HepG2 (cell line): ENCODE measurements at regions not wholly inside any gene's neighbourhood (a gene's known extent, or its start where the extent isn't known, plus 50 kb on each side); places are given as distances from the start of the nearest gene placed in this dataset.

ENCODE experiments used
- ATAC-seq: fragments of 200-7000 bp; cut with Tn5 transposase; 3 replicates; pipeline ENCODE4 v1.9.1; 2020; ENCODE audit warnings: mild to moderate bottlenecking, moderate library complexity
- BruUV-seq: library from RNA; stranded (reverse); fragments of 400-500 nt; replicated peaks from 2 replicates; lab custom pipeline; 2021; lab: Mats Ljungman, UMichigan
- CTCF ChIA-PET: fragments of 300-600 bp; formaldehyde crosslinking; extraction: SDS; loops from one replicate; lab custom pipeline; 2021; ENCODE audit warnings: low total read pairs, inconsistent platforms, low intra/inter-chr PET ratio; lab: Yijun Ruan, JAX
- POLR2A ChIA-PET: fragments of 350-600 bp; sonication (Branson Sonifier 250); formaldehyde crosslinking; loops from one replicate; lab custom pipeline; 2020; ENCODE audit warnings: antibody characterized with exemption, inconsistent platforms; lab: Yijun Ruan, JAX
- DNase-seq: peaks from one replicate; pipeline ENCODE4 v3.0.0-alpha.2; 2015; ENCODE audit warnings: low spot score
- FAIRE-seq: peaks from 3 replicates; lab custom pipeline; 2011; peaks lifted over from hg19 to GRCh38; lab: Jason Lieb, UNC
- H2AFZ ChIP-seq: one replicate; pipeline ENCODE4 v1.6.1; 2011; ENCODE audit warnings: low read length, inconsistent platforms
- H3K27ac ChIP-seq: fragments of 300-600 bp; 3 replicates; pipeline ENCODE4 v1.8.0; 2011; ENCODE audit warnings: mixed run types, mild to moderate bottlenecking, mixed read lengths, low read length, inconsistent platforms; ENCODE audit not compliant: insufficient read depth; ENCODE audit errors: extremely low read length
- H3K27me3 ChIP-seq, 2 experiments: fragments of 200-600 bp in 1 of 2; 2 replicates in 1 of 2; 3 replicates in 1 of 2; pipeline versions ENCODE4 v1.6.0 to v1.8.0; 2011; ENCODE audit warnings: low read length in 2 of 2, mild to moderate bottlenecking in 2 of 2, moderate library complexity in 2 of 2, inconsistent platforms in 1 of 2; ENCODE audit not compliant: insufficient read depth in 2 of 2, control insufficient read depth in 1 of 2
- H3K36me3 ChIP-seq, 2 experiments: fragments of 200-600 bp in 1 of 2; replicated peaks in 1 of 2; 2 replicates in 1 of 2; 3 replicates in 1 of 2; pipeline versions ENCODE4 v1.5.1 to v1.8.0; 2011; ENCODE audit warnings: low read length in 2 of 2, inconsistent platforms in 1 of 2; ENCODE audit not compliant: insufficient read depth in 2 of 2, control insufficient read depth in 1 of 2
- H3K4me1 ChIP-seq: 2 replicates; pipeline ENCODE4 v1.5.1; 2012; ENCODE audit warnings: low read length, inconsistent platforms; ENCODE audit not compliant: insufficient read depth
- H3K4me2 ChIP-seq: 2 replicates; pipeline ENCODE4 v1.6.0; 2011; ENCODE audit warnings: low read depth, low read length, inconsistent platforms
- H3K4me3 ChIP-seq, 3 experiments: fragments of 200-600 bp in 1 of 3; sonication (generic), shearing (Covaris generic) in 1 of 3; replicated peaks in 1 of 3; 2 replicates each; pipeline ENCODE4 v1.5.1; 2011 to 2016; ENCODE audit warnings: low read length in 3 of 3, inconsistent platforms in 2 of 3, low read depth in 2 of 3, mild to moderate bottlenecking in 2 of 3, control low read depth in 1 of 3, mixed read lengths in 1 of 3; ENCODE audit not compliant: insufficient read depth in 1 of 3
- H3K79me2 ChIP-seq: one replicate; pipeline ENCODE4 v1.6.1; 2011; ENCODE audit warnings: low read length, inconsistent platforms; ENCODE audit not compliant: insufficient read depth
- H3K9ac ChIP-seq: 2 replicates; pipeline ENCODE4 v1.6.0; 2011; ENCODE audit warnings: mild to moderate bottlenecking, low read depth, low read length, inconsistent platforms; ENCODE audit not compliant: insufficient read depth
- H3K9me3 ChIP-seq: 2 replicates; pipeline ENCODE4 v1.5.1; 2012; ENCODE audit warnings: mild to moderate bottlenecking, low read length
- H4K20me1 ChIP-seq: 2 replicates; pipeline ENCODE4 v1.6.0; 2011; ENCODE audit warnings: inconsistent platforms, mild to moderate bottlenecking, low read length, moderate library complexity; ENCODE audit not compliant: insufficient read depth
- CBX2 ChIP-seq, 2 experiments: fragments of 200-600 bp in 1 of 2; sonication (generic); formaldehyde crosslinking in 1 of 2; IDR thresholded peaks; 2 replicates each; pipeline versions ENCODE4 v1.7.0 to v1.8.1; 2018 to 2022; ENCODE audit warnings: low read depth in 2 of 2, low read length in 1 of 2, mild to moderate bottlenecking in 1 of 2, missing genetic modification reagents in 1 of 2
- ESRRA ChIP-seq: sonication (generic); formaldehyde crosslinking; IDR thresholded peaks from 2 replicates; pipeline ENCODE4 v1.5.1; 2020; ENCODE audit warnings: mild to moderate bottlenecking, low read depth, missing genetic modification reagents
- FOSL2 ChIP-seq: sonication (generic); formaldehyde crosslinking; IDR thresholded peaks from 2 replicates; pipeline ENCODE4 v1.4.0; 2020; ENCODE audit warnings: missing genetic modification reagents
- HCFC1 ChIP-seq: fragments of 150-350 bp; IDR thresholded peaks from 2 replicates; pipeline ENCODE4 v1.6.1; 2014; ENCODE audit warnings: low read depth, low read length
- HMG20A ChIP-seq: IDR thresholded peaks from 2 replicates; pipeline ENCODE4 v1.6.1; 2016; ENCODE audit warnings: borderline replicate concordance
- STAG1 ChIP-seq: sonication (generic); formaldehyde crosslinking; IDR thresholded peaks from 2 replicates; pipeline ENCODE4 v1.4.0; 2020; ENCODE audit warnings: missing genetic modification reagents
- ZMYM4 ChIP-seq: sonication (generic); formaldehyde crosslinking; IDR thresholded peaks from 2 replicates; pipeline ENCODE4 v1.8.1; 2023; ENCODE audit warnings: mild to moderate bottlenecking, missing genetic modification reagents
- ZNF788 ChIP-seq: sonication (generic); formaldehyde crosslinking; IDR thresholded peaks from 2 replicates; pipeline ENCODE4 v1.5.0; 2020; ENCODE audit warnings: mild to moderate bottlenecking, missing genetic modification reagents, borderline replicate concordance
- WGBS: methylation state at CpG from one replicate; pipeline ENCODE4 v1.1.6; 2017; ENCODE audit warnings: low lambda C conversion rate; 5-methylcytosine and 5-hydroxymethylcytosine counted together
- in situ Hi-C: cut with HindIII; loops from 2 replicates; pipeline ENCODE4 v1.10.0; 2017; ENCODE audit warnings: low pct_unique_long_range_greater_than_20kb; ENCODE audit not compliant: extremely low pct_ligation_motif_present
- intact Hi-C: fragments of 100-400 bp; cut with micrococcal nuclease; formaldehyde crosslinking; loops from one replicate; pipeline ENCODE4 v1.10.0; 2022; ENCODE audit not compliant: unreplicated experiment
- TF ChIP-seq, protein P1 (sequence below): sonication (generic); formaldehyde crosslinking; IDR thresholded peaks from 2 replicates; pipeline ENCODE4 v1.8.0; 2022; ENCODE audit warnings: missing genetic modification reagents, mild to moderate bottlenecking, borderline replicate concordance
- TF ChIP-seq, protein P2 (sequence below): sonication (generic); formaldehyde crosslinking; conservative IDR thresholded peaks from 2 replicates; pipeline ENCODE4 v1.8.0; 2022; ENCODE audit warnings: low read depth, missing genetic modification reagents
- TF ChIP-seq, protein P3 (sequence below): sonication (generic); IDR thresholded peaks from 2 replicates; pipeline ENCODE4 v1.6.1; 2016; ENCODE audit warnings: low read depth, borderline replicate concordance
- TF ChIP-seq, protein P4 (sequence below), 2 experiments: sonication (generic) in 1 of 2; formaldehyde crosslinking in 1 of 2; IDR thresholded peaks; 2 replicates each; pipeline versions ENCODE4 v1.4.0 to v1.6.1; 2018 to 2020; ENCODE audit warnings: missing genetic modification reagents in 2 of 2, borderline replicate concordance in 1 of 2, low read depth in 1 of 2, mild to moderate bottlenecking in 1 of 2, missing biosample characterization in 1 of 2
- TF ChIP-seq, protein P5 (sequence below): sonication (generic); formaldehyde crosslinking; IDR thresholded peaks from 2 replicates; pipeline ENCODE4 v1.5.0; 2020; ENCODE audit warnings: mild to moderate bottlenecking, missing genetic modification reagents, moderate library complexity
- TF ChIP-seq, protein P6 (sequence below): sonication (generic); formaldehyde crosslinking; IDR thresholded peaks from 2 replicates; pipeline ENCODE4 v1.8.1; 2023; ENCODE audit warnings: mild to moderate bottlenecking, missing genetic modification reagents

DNA sequence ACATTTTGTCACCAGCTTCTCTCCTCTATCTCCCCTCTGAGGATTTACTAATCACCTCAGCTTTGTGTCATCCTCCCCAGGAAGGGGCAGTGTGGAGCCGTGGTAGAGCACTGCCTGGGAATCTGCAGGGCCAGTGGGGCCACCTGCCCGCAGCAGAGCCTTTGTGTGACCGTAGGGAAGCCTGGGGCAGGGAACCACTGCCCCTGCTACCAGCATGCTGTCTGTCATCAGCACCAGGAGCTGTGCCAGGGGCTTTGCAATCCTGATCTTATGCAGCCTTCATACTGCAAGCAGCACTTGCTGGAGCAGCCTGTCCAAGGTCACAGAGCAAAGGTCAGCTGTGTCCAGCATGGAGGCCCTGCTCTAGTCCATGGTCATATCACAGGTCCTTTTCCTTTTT lies 170.2 kb upstream of the IL12A start:
- 0% methylated on average over 2 of the region's 3 CpGs for WGBS
- no peak overlapping the region for H3K9ac ChIP-seq
- no peak overlapping the region; a peak in 1 of 6 replicates for H3K4me3 ChIP-seq
- no peaks in the 10 kb centered on the region for H3K79me2 ChIP-seq
- in situ Hi-C loops (no loop called here), intact Hi-C loops (no loop called here)
- peaks cover 9% of the 10 kb centered on the region for H3K4me1 ChIP-seq
- CTCF ChIA-PET = no interaction called here
- no peaks in the 10 kb centered on the region for H3K36me3 ChIP-seq
- POLR2A ChIA-PET = no interaction called here
- H4K20me1 ChIP-seq = no peaks in the 10 kb centered on the region
- no peak overlapping the region for H3K27ac ChIP-seq
- H3K27me3 ChIP-seq = peaks cover 0 to 4% of the 10 kb centered on the region in 2 experiments; a peak in 1 of 5 replicates
- no TSS peak for BruUV-seq
- peak overlapping the region; percentile 43; the same call in 1 of the 2 replicates for H3K4me2 ChIP-seq
- ATAC-seq (peak; percentile 95), DNase-seq (peak; percentile 31), FAIRE-seq (peak; percentile 55)
- H3K9me3 ChIP-seq = no peaks in the 10 kb centered on the region
- no peak overlapping the region for H2AFZ ChIP-seq
- 0 out of 2 replicates have a peak, but pooled peaks have one; percentile 28 for TF ChIP-seq ZMYM4 (CRISPR knock-in tag)
- TF ChIP-seq ESRRA (CRISPR knock-in tag) = peak; percentile 57; the same call in 1 of the 2 replicates
- TF ChIP-seq, protein P1, sequence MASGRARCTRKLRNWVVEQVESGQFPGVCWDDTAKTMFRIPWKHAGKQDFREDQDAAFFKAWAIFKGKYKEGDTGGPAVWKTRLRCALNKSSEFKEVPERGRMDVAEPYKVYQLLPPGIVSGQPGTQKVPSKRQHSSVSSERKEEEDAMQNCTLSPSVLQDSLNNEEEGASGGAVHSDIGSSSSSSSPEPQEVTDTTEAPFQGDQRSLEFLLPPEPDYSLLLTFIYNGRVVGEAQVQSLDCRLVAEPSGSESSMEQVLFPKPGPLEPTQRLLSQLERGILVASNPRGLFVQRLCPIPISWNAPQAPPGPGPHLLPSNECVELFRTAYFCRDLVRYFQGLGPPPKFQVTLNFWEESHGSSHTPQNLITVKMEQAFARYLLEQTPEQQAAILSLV (CRISPR knock-in tag) = no peak
- no peak for TF ChIP-seq HCFC1
- peak; percentile 20; the same call in 1 of the 2 replicates for TF ChIP-seq HMG20A
- TF ChIP-seq FOSL2 (CRISPR knock-in tag) = 0 out of 2 replicates have a peak, but pooled peaks have one; percentile 6
- TF ChIP-seq, protein P2, sequence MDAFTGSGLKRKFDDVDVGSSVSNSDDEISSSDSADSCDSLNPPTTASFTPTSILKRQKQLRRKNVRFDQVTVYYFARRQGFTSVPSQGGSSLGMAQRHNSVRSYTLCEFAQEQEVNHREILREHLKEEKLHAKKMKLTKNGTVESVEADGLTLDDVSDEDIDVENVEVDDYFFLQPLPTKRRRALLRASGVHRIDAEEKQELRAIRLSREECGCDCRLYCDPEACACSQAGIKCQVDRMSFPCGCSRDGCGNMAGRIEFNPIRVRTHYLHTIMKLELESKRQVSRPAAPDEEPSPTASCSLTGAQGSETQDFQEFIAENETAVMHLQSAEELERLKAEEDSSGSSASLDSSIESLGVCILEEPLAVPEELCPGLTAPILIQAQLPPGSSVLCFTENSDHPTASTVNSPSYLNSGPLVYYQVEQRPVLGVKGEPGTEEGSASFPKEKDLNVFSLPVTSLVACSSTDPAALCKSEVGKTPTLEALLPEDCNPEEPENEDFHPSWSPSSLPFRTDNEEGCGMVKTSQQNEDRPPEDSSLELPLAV (CRISPR knock-in tag) = no peak
- TF ChIP-seq STAG1 (CRISPR knock-in tag) = peak; percentile 28; the same call in 1 of the 2 replicates
- no peak for TF ChIP-seq CBX2 (IDR thresholded peaks at IDR 0.05; ENCODE audit: low read depth, low read length)
- no peak for TF ChIP-seq CBX2 (CRISPR knock-in tag; IDR thresholded peaks at IDR 0.05; ENCODE audit: low read depth)
- TF ChIP-seq, protein P3, sequence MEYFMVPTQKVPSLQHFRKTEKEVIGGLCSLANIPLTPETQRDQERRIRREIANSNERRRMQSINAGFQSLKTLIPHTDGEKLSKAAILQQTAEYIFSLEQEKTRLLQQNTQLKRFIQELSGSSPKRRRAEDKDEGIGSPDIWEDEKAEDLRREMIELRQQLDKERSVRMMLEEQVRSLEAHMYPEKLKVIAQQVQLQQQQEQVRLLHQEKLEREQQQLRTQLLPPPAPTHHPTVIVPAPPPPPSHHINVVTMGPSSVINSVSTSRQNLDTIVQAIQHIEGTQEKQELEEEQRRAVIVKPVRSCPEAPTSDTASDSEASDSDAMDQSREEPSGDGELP = peak; percentile 12; the same call in 1 of the 2 replicates
- TF ChIP-seq, protein P4, sequence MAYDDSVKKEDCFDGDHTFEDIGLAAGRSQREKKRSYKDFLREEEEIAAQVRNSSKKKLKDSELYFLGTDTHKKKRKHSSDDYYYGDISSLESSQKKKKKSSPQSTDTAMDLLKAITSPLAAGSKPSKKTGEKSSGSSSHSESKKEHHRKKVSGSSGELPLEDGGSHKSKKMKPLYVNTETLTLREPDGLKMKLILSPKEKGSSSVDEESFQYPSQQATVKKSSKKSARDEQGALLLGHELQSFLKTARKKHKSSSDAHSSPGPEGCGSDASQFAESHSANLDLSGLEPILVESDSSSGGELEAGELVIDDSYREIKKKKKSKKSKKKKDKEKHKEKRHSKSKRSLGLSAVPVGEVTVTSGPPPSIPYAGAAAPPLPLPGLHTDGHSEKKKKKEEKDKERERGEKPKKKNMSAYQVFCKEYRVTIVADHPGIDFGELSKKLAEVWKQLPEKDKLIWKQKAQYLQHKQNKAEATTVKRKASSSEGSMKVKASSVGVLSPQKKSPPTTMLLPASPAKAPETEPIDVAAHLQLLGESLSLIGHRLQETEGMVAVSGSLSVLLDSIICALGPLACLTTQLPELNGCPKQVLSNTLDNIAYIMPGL (CRISPR knock-in tag; IDR thresholded peaks at IDR 0.05; ENCODE audit: borderline replicate concordance in 1 of 2, low read depth in 1 of 2) = no peak
- TF ChIP-seq, protein P5, sequence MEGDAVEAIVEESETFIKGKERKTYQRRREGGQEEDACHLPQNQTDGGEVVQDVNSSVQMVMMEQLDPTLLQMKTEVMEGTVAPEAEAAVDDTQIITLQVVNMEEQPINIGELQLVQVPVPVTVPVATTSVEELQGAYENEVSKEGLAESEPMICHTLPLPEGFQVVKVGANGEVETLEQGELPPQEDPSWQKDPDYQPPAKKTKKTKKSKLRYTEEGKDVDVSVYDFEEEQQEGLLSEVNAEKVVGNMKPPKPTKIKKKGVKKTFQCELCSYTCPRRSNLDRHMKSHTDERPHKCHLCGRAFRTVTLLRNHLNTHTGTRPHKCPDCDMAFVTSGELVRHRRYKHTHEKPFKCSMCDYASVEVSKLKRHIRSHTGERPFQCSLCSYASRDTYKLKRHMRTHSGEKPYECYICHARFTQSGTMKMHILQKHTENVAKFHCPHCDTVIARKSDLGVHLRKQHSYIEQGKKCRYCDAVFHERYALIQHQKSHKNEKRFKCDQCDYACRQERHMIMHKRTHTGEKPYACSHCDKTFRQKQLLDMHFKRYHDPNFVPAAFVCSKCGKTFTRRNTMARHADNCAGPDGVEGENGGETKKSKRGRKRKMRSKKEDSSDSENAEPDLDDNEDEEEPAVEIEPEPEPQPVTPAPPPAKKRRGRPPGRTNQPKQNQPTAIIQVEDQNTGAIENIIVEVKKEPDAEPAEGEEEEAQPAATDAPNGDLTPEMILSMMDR (CRISPR knock-in tag) = peak; percentile 56
- TF ChIP-seq, protein P6, sequence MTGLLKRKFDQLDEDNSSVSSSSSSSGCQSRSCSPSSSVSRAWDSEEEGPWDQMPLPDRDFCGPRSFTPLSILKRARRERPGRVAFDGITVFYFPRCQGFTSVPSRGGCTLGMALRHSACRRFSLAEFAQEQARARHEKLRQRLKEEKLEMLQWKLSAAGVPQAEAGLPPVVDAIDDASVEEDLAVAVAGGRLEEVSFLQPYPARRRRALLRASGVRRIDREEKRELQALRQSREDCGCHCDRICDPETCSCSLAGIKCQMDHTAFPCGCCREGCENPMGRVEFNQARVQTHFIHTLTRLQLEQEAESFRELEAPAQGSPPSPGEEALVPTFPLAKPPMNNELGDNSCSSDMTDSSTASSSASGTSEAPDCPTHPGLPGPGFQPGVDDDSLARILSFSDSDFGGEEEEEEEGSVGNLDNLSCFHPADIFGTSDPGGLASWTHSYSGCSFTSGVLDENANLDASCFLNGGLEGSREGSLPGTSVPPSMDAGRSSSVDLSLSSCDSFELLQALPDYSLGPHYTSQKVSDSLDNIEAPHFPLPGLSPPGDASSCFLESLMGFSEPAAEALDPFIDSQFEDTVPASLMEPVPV (CRISPR knock-in tag) = no peak
- TF ChIP-seq ZNF788 (CRISPR knock-in tag) = no peak
